ENCODE measurements at regions not wholly inside any gene's neighbourhood (a gene's known extent, or its start where the extent isn't known, plus 50 kb on each side); places are given as distances from the start of the nearest gene placed in this dataset.

GRCh38 chr3:168233001-168233400 lies 137.3 kb upstream of the GOLIM4 start:
- TF ChIP-seq CTCF (IDR thresholded peaks at IDR 0.05): no peak
- Histone ChIP-seq H3K9me3 (no peaks in the 10 kb centered on the region), H3K4me3 (no peak overlapping the region), H3K36me3 (no peaks in the 10 kb centered on the region), H3K27me3 (no peaks in the 10 kb centered on the region), H3K4me1 (no peaks in the 10 kb centered on the region), H3K27ac (no peak overlapping the region)
- DNase-seq (ENCODE audit: low spot score in 2 of 2): no peak
- intact Hi-C loops (cut with DNase I): no loop called here

GRCh38 chr3:168223085-168223484 lies 127.4 kb upstream of the GOLIM4 start:
- Histone ChIP-seq H3K4me1 (no peaks in the 10 kb centered on the region), H3K36me3 (no peaks in the 10 kb centered on the region), H3K27me3 (no peaks in the 10 kb centered on the region), H3K4me3 (no peak overlapping the region), H3K9me3 (no peaks in the 10 kb centered on the region), H3K27ac (no peak overlapping the region)
- TF ChIP-seq CTCF (IDR thresholded peaks at IDR 0.05): no peak
- DNase-seq (ENCODE audit: low spot score in 2 of 2): no peak
- intact Hi-C loops (cut with DNase I): no loop called here

GRCh38 chr3:168220556-168220955 lies 124.8 kb upstream of the GOLIM4 start:
- no peak for DNase-seq (ENCODE audit: low spot score in 2 of 2)
- H3K27ac ChIP-seq: no peak overlapping the region
- intact Hi-C loops (cut with DNase I): no loop called here
- TF ChIP-seq CTCF (IDR thresholded peaks at IDR 0.05): no peak
- no peaks in the 10 kb centered on the region for H3K9me3 ChIP-seq
- no peak overlapping the region for H3K4me3 ChIP-seq
- no peaks in the 10 kb centered on the region for H3K36me3 ChIP-seq
- no peaks in the 10 kb centered on the region for H3K4me1 ChIP-seq
- H3K27me3 ChIP-seq: no peaks in the 10 kb centered on the region

- TF ChIP-seq CTCF (IDR thresholded peaks at IDR 0.05): no peak
- H3K4me3 ChIP-seq: no peak overlapping the region
- no peaks in the 10 kb centered on the region for H3K36me3 ChIP-seq
- intact Hi-C loops (cut with DNase I): no loop called here
- no peaks in the 10 kb centered on the region for H3K9me3 ChIP-seq
- H3K4me1 ChIP-seq: no peaks in the 10 kb centered on the region
- H3K27ac ChIP-seq: no peak overlapping the region
- H3K27me3 ChIP-seq: no peaks in the 10 kb centered on the region
- DNase-seq (ENCODE audit: low spot score in 2 of 2): no peak
Measured at GRCh38 chr3:168219530-168219929, 123.8 kb upstream of the GOLIM4 start.

GRCh38 chr3:168218600-168218999 lies 122.9 kb upstream of the GOLIM4 start:
- intact Hi-C loops (cut with DNase I): no loop called here
- Histone ChIP-seq H3K27ac (no peak overlapping the region), H3K4me3 (no peak overlapping the region), H3K9me3 (no peaks in the 10 kb centered on the region), H3K27me3 (no peaks in the 10 kb centered on the region), H3K36me3 (no peaks in the 10 kb centered on the region), H3K4me1 (no peaks in the 10 kb centered on the region)
- DNase-seq (ENCODE audit: low spot score in 2 of 2): no peak
- no peak for TF ChIP-seq CTCF (IDR thresholded peaks at IDR 0.05)

- Histone ChIP-seq H3K4me1 (no peaks in the 10 kb centered on the region), H3K27me3 (no peaks in the 10 kb centered on the region), H3K36me3 (no peaks in the 10 kb centered on the region), H3K27ac (no peak overlapping the region), H3K9me3 (no peaks in the 10 kb centered on the region), H3K4me3 (no peak overlapping the region)
- intact Hi-C loops (cut with DNase I): no loop called here
- DNase-seq (ENCODE audit: low spot score in 2 of 2): no peak
- TF ChIP-seq CTCF (IDR thresholded peaks at IDR 0.05): no peak
Measured at GRCh38 chr3:168216851-168217250, 121.1 kb upstream of the GOLIM4 start.
